HepG2 (cell line): ENCODE measurements at regions not wholly inside any gene's neighbourhood (a gene's known extent, or its start where the extent isn't known, plus 50 kb on each side); places are given as distances from the start of the nearest gene placed in this dataset.
A peak's percentile ranks its signal among the peaks of the same experiment; 100 is the strongest.

Source experiments
- CERS6 ChIP-seq: sonication (generic); formaldehyde crosslinking; IDR thresholded peaks from 2 replicates; pipeline ENCODE4 v1.5.0; 2020; ENCODE audit warnings: missing genetic modification reagents
- DMTF1 ChIP-seq: sonication (generic); formaldehyde crosslinking; IDR thresholded peaks from 2 replicates; pipeline ENCODE4 v1.4.0; 2020; ENCODE audit warnings: mild to moderate bottlenecking, missing genetic modification reagents
- FOXK1 ChIP-seq: sonication (generic); formaldehyde crosslinking; IDR thresholded peaks from 2 replicates; pipeline ENCODE4 v1.4.0; 2020; ENCODE audit warnings: low read depth, missing genetic modification reagents, borderline replicate concordance
- KLF12 ChIP-seq: sonication (generic); formaldehyde crosslinking; IDR thresholded peaks from 2 replicates; pipeline ENCODE4 v1.4.0; 2020; ENCODE audit warnings: missing genetic modification reagents, borderline replicate concordance
- MZF1 ChIP-seq: sonication (generic); formaldehyde crosslinking; IDR thresholded peaks from 2 replicates; pipeline ENCODE4 v1.8.1; 2023; ENCODE audit warnings: mild to moderate bottlenecking, missing genetic modification reagents, borderline replicate concordance
- NFYC ChIP-seq: IDR thresholded peaks from 2 replicates; pipeline ENCODE4 v1.6.1; 2016; ENCODE audit warnings: missing genetic modification reagents, missing compliant biosample characterization
- PCBP1 ChIP-seq: fragments of 200-400 bp; formaldehyde crosslinking; IDR thresholded peaks from 2 replicates; pipeline ENCODE4 v1.6.1; 2017; ENCODE audit warnings: mild to moderate bottlenecking, low read depth, low read length, borderline replicate concordance
- PITX1 ChIP-seq: sonication (generic); formaldehyde crosslinking; IDR thresholded peaks from 2 replicates; pipeline ENCODE4 v1.5.1; 2020; ENCODE audit warnings: mild to moderate bottlenecking, missing genetic modification reagents
- POGK ChIP-seq: sonication (generic); formaldehyde crosslinking; conservative IDR thresholded peaks from 2 replicates; pipeline ENCODE4 v1.8.0; 2022; ENCODE audit warnings: mild to moderate bottlenecking, moderate library complexity, missing genetic modification reagents
- POGZ ChIP-seq: sonication (generic); formaldehyde crosslinking; IDR thresholded peaks from 2 replicates; pipeline ENCODE4 v1.4.0; 2020; ENCODE audit warnings: mild to moderate bottlenecking, missing genetic modification reagents
- REXO4 ChIP-seq: sonication (generic); formaldehyde crosslinking; IDR thresholded peaks from 2 replicates; pipeline ENCODE4 v1.8.0; 2022; ENCODE audit warnings: missing genetic modification reagents, mild to moderate bottlenecking, borderline replicate concordance
- RNF219 ChIP-seq: sonication (generic); formaldehyde crosslinking; IDR thresholded peaks from 2 replicates; pipeline ENCODE4 v1.5.0; 2020; ENCODE audit warnings: mild to moderate bottlenecking, missing genetic modification reagents
- RXRA ChIP-seq: sonication (generic); formaldehyde crosslinking; IDR thresholded peaks from 2 replicates; pipeline ENCODE4 v1.5.1; 2020; ENCODE audit warnings: missing genetic modification reagents
- SNAI1 ChIP-seq: sonication (generic); formaldehyde crosslinking; IDR thresholded peaks from 2 replicates; pipeline ENCODE4 v1.5.0; 2020; ENCODE audit warnings: mild to moderate bottlenecking, missing genetic modification reagents, borderline replicate concordance
- SPEN ChIP-seq: sonication (generic); formaldehyde crosslinking; IDR thresholded peaks from 2 replicates; pipeline ENCODE4 v1.5.1; 2020; ENCODE audit warnings: low read depth, mild to moderate bottlenecking, missing genetic modification reagents
- SRF ChIP-seq: IDR thresholded peaks from 2 replicates; pipeline ENCODE4 v1.6.1; 2011; ENCODE audit warnings: mild to moderate bottlenecking, low read depth, low read length, moderate library complexity
- ZBTB34 ChIP-seq: sonication (generic); formaldehyde crosslinking; IDR thresholded peaks from 2 replicates; pipeline ENCODE4 v1.8.0; 2022; ENCODE audit warnings: mild to moderate bottlenecking, missing genetic modification reagents
- ZMYM2 ChIP-seq: sonication (generic); formaldehyde crosslinking; IDR thresholded peaks from 2 replicates; pipeline ENCODE4 v1.8.0; 2022; ENCODE audit warnings: mild to moderate bottlenecking, missing genetic modification reagents
- ZNF598 ChIP-seq: sonication (generic); formaldehyde crosslinking; IDR thresholded peaks from 2 replicates; pipeline ENCODE4 v1.5.1; 2020; ENCODE audit warnings: mild to moderate bottlenecking, missing genetic modification reagents, borderline replicate concordance
- ZNF629 ChIP-seq: sonication (generic); formaldehyde crosslinking; conservative IDR thresholded peaks from 2 replicates; pipeline ENCODE4 v1.5.0; 2020; ENCODE audit warnings: missing genetic modification reagents
- ZNF878 ChIP-seq: sonication (generic); formaldehyde crosslinking; IDR thresholded peaks from 2 replicates; pipeline ENCODE4 v1.8.1; 2023; ENCODE audit warnings: mild to moderate bottlenecking, missing genetic modification reagents, moderate library complexity

GRCh38 chr15:67945951-67946700 is 106.3 kb upstream of the RNU6-1 start (continued):
- no peak for TF ChIP-seq CERS6 (CRISPR knock-in tag)
- TF ChIP-seq ZBTB34 (CRISPR knock-in tag): 0 out of 2 replicates have a peak, but pooled peaks have one; percentile 73
- TF ChIP-seq SPEN: no peak; the same call in 1 of the 2 replicates
- peak; percentile 48; the same call in 1 of the 2 replicates for TF ChIP-seq FOXK1
- TF ChIP-seq POGK (CRISPR knock-in tag): peak; percentile 27
- TF ChIP-seq ZNF629 (CRISPR knock-in tag): peak; percentile 49
- TF ChIP-seq SNAI1: no peak
- TF ChIP-seq REXO4 (CRISPR knock-in tag): no peak
- peak; percentile 78 for TF ChIP-seq RXRA (CRISPR knock-in tag)
- TF ChIP-seq NFYC (CRISPR knock-in tag): no peak
- peak; percentile 74; the same call in 1 of the 2 replicates for TF ChIP-seq KLF12 (CRISPR knock-in tag)
- TF ChIP-seq MZF1 (CRISPR knock-in tag): no peak
- peak; percentile 51 for TF ChIP-seq PITX1 (CRISPR knock-in tag)
- no peak for TF ChIP-seq ZNF878 (CRISPR knock-in tag)
- TF ChIP-seq ZMYM2 (CRISPR knock-in tag): no peak
- TF ChIP-seq PCBP1: no peak
- no peak for TF ChIP-seq SRF
- TF ChIP-seq RNF219 (CRISPR knock-in tag): no peak
- TF ChIP-seq ZNF598 (CRISPR knock-in tag): no peak
- TF ChIP-seq DMTF1 (CRISPR knock-in tag): no peak
- peak; percentile 66; the same call in 1 of the 2 replicates for TF ChIP-seq POGZ
